ENCODE measurements at regions not wholly inside any gene's neighbourhood (a gene's known extent, or its start where the extent isn't known, plus 50 kb on each side); places are given as distances from the start of the nearest gene placed in this dataset.

DNA sequence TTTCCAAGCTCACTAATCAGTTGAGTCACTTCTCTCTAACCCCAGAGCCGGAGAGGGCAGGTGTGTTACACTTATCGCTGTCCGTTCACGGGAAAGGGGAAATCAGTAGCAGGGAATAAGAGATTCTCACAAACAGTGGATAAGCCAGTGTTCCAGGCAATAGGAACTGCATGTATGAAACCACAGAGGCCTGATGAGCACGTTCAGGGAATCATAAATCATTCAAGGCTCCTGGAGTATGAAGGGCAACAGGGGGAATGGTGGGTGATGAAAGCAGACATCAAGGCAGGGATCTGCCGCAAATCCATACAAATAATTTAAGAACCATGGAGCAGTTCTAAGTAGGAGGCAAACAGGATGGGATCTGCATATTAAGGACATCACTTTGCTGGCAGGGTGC, 59.1 kb upstream of the ADGRG2 start:
- TF ChIP-seq, protein P1, sequence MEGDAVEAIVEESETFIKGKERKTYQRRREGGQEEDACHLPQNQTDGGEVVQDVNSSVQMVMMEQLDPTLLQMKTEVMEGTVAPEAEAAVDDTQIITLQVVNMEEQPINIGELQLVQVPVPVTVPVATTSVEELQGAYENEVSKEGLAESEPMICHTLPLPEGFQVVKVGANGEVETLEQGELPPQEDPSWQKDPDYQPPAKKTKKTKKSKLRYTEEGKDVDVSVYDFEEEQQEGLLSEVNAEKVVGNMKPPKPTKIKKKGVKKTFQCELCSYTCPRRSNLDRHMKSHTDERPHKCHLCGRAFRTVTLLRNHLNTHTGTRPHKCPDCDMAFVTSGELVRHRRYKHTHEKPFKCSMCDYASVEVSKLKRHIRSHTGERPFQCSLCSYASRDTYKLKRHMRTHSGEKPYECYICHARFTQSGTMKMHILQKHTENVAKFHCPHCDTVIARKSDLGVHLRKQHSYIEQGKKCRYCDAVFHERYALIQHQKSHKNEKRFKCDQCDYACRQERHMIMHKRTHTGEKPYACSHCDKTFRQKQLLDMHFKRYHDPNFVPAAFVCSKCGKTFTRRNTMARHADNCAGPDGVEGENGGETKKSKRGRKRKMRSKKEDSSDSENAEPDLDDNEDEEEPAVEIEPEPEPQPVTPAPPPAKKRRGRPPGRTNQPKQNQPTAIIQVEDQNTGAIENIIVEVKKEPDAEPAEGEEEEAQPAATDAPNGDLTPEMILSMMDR (IDR thresholded peaks at IDR 0.05; ENCODE audit: borderline replicate concordance, control extremely low read depth, extremely low read depth, insufficient read depth, missing control alignments) = no peak
- in situ Hi-C loops (cut with MboI; ENCODE audit: low sequenced_read_pairs, unreplicated experiment) = no loop called here
- DNase-seq (ENCODE audit: low spot score) = no peak

DNA sequence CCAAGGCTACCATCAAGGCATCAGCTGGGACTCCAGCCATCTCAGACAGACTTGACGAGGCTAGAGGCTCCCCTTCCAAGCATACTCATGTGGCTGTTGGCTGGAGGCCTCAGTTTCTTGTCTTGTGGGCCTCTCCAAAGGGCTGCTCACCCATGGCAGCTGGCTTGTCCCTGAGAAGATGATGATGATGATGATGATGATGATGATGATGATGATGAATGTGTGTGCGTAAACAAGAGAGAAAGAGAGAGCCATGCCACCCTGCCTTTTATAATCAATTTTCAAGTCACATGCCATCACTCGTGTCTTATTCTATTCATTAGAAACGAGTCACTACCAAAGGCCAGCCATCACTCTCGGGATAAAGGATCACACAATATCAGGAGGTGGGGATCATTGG, 60.5 kb upstream of the ADGRG2 start:
- in situ Hi-C loops (cut with MboI; ENCODE audit: low sequenced_read_pairs, unreplicated experiment) = no loop called here
- TF ChIP-seq, protein P1 (IDR thresholded peaks at IDR 0.05; ENCODE audit: borderline replicate concordance, control extremely low read depth, extremely low read depth, insufficient read depth, missing control alignments) = no peak
- DNase-seq (ENCODE audit: low spot score) = no peak

DNA sequence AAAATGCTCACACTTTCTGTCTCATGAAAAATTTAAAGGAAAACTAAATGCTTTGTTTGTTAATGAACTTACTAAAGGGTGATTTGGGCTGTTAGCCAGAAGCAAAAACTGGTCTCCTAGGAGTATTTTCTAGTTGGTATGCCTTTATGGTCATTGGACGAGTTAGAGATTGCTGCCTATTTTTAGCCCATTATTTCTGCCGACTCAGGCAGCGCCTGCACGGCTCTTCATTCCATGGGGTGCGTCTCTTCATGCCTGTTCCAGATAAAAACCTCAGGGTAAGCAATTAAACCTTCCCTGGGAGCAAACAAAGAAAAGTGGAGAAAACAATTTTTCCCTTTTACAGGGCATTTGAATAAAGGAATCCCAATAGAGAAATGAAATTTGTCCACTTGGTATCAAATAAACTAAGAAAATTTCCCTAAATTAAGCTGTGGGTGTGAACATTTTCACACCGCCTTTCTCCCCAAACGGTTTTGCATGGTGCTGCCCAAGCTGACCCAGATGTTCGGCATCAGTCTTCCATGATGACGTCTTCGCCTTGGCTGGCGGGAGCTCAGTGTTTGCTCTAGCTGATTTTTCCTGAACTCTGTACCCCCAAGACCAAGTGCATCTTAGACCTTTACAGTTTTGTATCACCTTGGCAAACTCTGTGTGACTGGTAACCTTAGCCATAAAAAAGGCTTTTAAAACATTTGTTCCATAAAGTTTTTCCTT, 61.7 kb upstream of the ADGRG2 start:
- in situ Hi-C loops (cut with MboI; ENCODE audit: low sequenced_read_pairs, unreplicated experiment) = no loop called here
- no peak for DNase-seq (ENCODE audit: low spot score)
- TF ChIP-seq, protein P1 (IDR thresholded peaks at IDR 0.05; ENCODE audit: borderline replicate concordance, control extremely low read depth, extremely low read depth, insufficient read depth, missing control alignments) = no peak

DNA sequence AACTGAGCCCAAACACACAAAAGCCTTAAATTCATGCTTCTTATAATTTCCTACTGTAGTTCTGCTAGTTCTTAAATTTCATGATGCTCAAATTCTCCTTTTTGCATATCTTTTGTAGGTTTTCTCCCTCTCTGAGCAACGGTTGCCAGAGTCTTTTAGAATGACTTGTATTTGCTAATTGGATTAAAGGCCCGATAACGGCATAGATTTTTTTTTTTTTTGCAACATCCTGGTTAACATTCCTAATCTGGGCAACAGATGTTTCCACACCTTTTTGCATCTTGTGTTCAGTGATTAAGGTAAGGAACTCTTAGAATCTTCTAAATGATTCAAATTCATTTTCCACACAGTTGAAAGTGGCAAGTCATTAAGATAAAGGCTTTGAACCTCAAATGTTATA, 66.3 kb upstream of the ADGRG2 start:
- in situ Hi-C loops (cut with MboI; ENCODE audit: low sequenced_read_pairs, unreplicated experiment) = no loop called here
- TF ChIP-seq, protein P1 (IDR thresholded peaks at IDR 0.05; ENCODE audit: borderline replicate concordance, control extremely low read depth, extremely low read depth, insufficient read depth, missing control alignments) = no peak
- DNase-seq (ENCODE audit: low spot score) = no peak

DNA sequence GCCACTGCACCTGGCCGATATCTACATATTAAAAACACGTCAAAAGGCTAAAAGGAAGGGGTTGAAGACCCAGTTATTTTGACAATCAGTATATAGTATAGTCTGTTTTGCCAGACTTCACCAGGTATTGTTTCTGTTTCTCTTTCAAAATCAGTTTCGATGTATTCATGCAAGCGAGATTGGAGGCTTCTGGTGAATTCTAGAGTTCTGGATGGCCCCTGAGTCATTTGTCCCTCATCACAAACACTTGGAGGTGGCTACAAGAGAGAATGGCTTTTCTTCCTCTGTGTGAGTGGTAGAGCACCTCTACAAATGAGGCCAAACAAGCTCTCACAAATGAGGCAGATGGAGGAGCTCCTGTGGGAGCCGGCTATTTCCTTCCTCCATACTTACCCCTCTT, 68.6 kb upstream of the ADGRG2 start:
- in situ Hi-C loops (cut with MboI; ENCODE audit: low sequenced_read_pairs, unreplicated experiment) = no loop called here
- TF ChIP-seq, protein P1 (IDR thresholded peaks at IDR 0.05; ENCODE audit: borderline replicate concordance, control extremely low read depth, extremely low read depth, insufficient read depth, missing control alignments) = no peak
- DNase-seq (ENCODE audit: low spot score) = no peak

DNA sequence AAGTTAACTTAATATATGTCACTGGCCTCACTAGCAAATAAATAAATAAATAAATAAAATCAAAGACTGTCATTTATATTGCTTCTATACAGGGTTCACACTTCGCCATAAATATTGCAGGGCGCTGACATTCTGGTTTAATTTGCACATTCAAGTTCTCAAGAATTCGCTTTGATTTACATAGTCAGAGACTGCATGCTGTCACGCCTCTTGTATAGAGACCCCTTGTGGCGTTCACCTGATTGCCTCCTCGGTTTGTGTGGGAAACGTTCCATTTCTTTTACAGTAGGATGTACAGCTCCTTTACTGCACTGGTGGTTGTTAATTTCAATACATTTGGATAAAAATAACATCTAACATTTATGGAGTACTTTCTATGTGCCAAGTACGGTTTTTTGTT, 71.3 kb upstream of the ADGRG2 start:
- TF ChIP-seq, protein P1 (IDR thresholded peaks at IDR 0.05; ENCODE audit: borderline replicate concordance, control extremely low read depth, extremely low read depth, insufficient read depth, missing control alignments) = no peak
- no peak for DNase-seq (ENCODE audit: low spot score)
- in situ Hi-C loops (cut with MboI; ENCODE audit: low sequenced_read_pairs, unreplicated experiment) = no loop called here
